ENCODE measurements at regions not wholly inside any gene's neighbourhood (a gene's known extent, or its start where the extent isn't known, plus 50 kb on each side); places are given as distances from the start of the nearest gene placed in this dataset.
"Not testable (repeated sequence)": the region's sequence is repeated elsewhere in the genome, so short reads cannot be mapped to it uniquely, and the experiment has no call there.

GRCh38 chr2:5173876-5174535 is 518.2 kb upstream of the SOX11 start:
- no peaks in the 10 kb centered on the region for H3K9me3 ChIP-seq
- no peak for TF ChIP-seq Cebpa-rat (IDR thresholded peaks at IDR 0.05)
- peak overlapping the region; percentile 42 for H3K4me2 ChIP-seq
- no peak overlapping the region for H3K4me3 ChIP-seq
- H3K27ac ChIP-seq: no peak overlapping the region
- peaks cover 19% of the 10 kb centered on the region for H3K4me1 ChIP-seq
- no peaks in the 10 kb centered on the region for H3K27me3 ChIP-seq
- H4K20me1 ChIP-seq: no peaks in the 10 kb centered on the region
- no peaks in the 10 kb centered on the region for H3K36me3 ChIP-seq
- no peak overlapping the region for H3K9ac ChIP-seq

- Histone ChIP-seq H3K36me3 (no peaks in the 10 kb centered on the region), H3K4me1 (peaks cover 19% of the 10 kb centered on the region), H3K9me3 (no peaks in the 10 kb centered on the region), H3K27me3 (no peaks in the 10 kb centered on the region), H3K4me2 (peak overlapping the region; percentile 42), H4K20me1 (no peaks in the 10 kb centered on the region), H3K4me3 (no peak overlapping the region), H3K9ac (no peak overlapping the region), H3K27ac (no peak overlapping the region)
- TF ChIP-seq Cebpa-rat (IDR thresholded peaks at IDR 0.05): no peak
Measured at GRCh38 chr2:5175231-5175630, 517.0 kb upstream of the SOX11 start.

GRCh38 chr2:5176764-5177163 is 515.4 kb upstream of the SOX11 start:
- no peaks in the 10 kb centered on the region for H4K20me1 ChIP-seq
- no peaks in the 10 kb centered on the region for H3K9me3 ChIP-seq
- no peak overlapping the region for H3K4me3 ChIP-seq
- H3K27ac ChIP-seq: no peak overlapping the region
- no peaks in the 10 kb centered on the region for H3K27me3 ChIP-seq
- H3K4me2 ChIP-seq: no peak overlapping the region
- no peaks in the 10 kb centered on the region for H3K36me3 ChIP-seq
- no peak overlapping the region for H3K9ac ChIP-seq
- TF ChIP-seq Cebpa-rat (IDR thresholded peaks at IDR 0.05): no peak
- H3K4me1 ChIP-seq: peaks cover 19% of the 10 kb centered on the region

- Histone ChIP-seq H3K27ac (no peak overlapping the region), H3K9ac (no peak overlapping the region), H3K27me3 (no peaks in the 10 kb centered on the region), H3K4me1 (no peaks in the 10 kb centered on the region), H3K36me3 (no peaks in the 10 kb centered on the region), H3K9me3 (no peaks in the 10 kb centered on the region), H3K4me2 (no peak overlapping the region), H3K4me3 (no peak overlapping the region), H4K20me1 (no peaks in the 10 kb centered on the region)
- TF ChIP-seq Cebpa-rat (IDR thresholded peaks at IDR 0.05): no peak
Measured at GRCh38 chr2:5183031-5183430, 509.2 kb upstream of the SOX11 start.

GRCh38 chr2:5187283-5187682 is 504.9 kb upstream of the SOX11 start:
- Histone ChIP-seq H3K27me3 (no peaks in the 10 kb centered on the region), H3K27ac (no peak overlapping the region), H3K9ac (no peak overlapping the region), H3K4me3 (no peak overlapping the region), H3K9me3 (no peaks in the 10 kb centered on the region), H3K36me3 (no peaks in the 10 kb centered on the region), H3K4me2 (no peak overlapping the region), H4K20me1 (no peaks in the 10 kb centered on the region), H3K4me1 (no peaks in the 10 kb centered on the region)
- TF ChIP-seq Cebpa-rat (IDR thresholded peaks at IDR 0.05): no peak

- no peaks in the 10 kb centered on the region for H3K27me3 ChIP-seq
- H3K4me1 ChIP-seq: no peaks in the 10 kb centered on the region
- no peak overlapping the region for H3K27ac ChIP-seq
- no peaks in the 10 kb centered on the region for H3K9me3 ChIP-seq
- no peaks in the 10 kb centered on the region for H4K20me1 ChIP-seq
- H3K36me3 ChIP-seq: no peaks in the 10 kb centered on the region
- no peak overlapping the region for H3K4me3 ChIP-seq
- no peak for TF ChIP-seq Cebpa-rat (IDR thresholded peaks at IDR 0.05)
- H3K9ac ChIP-seq: no peak overlapping the region
- no peak overlapping the region for H3K4me2 ChIP-seq
Measured at GRCh38 chr2:5188636-5189035, 503.5 kb upstream of the SOX11 start.

- no peak overlapping the region for H3K27ac ChIP-seq
Measured at GRCh38 chr2:5190023-5190422, 502.2 kb upstream of the SOX11 start.

GRCh38 chr2:5195636-5196035 is 496.5 kb upstream of the SOX11 start:
- no peak overlapping the region for H3K4me3 ChIP-seq
- no peak overlapping the region for H3K4me2 ChIP-seq
- no peaks in the 10 kb centered on the region for H3K4me1 ChIP-seq
- TF ChIP-seq Cebpa-rat (IDR thresholded peaks at IDR 0.05): no peak
- no peak overlapping the region for H3K27ac ChIP-seq
- no peaks in the 10 kb centered on the region for H4K20me1 ChIP-seq
- H3K9ac ChIP-seq: no peak overlapping the region
- H3K9me3 ChIP-seq: no peaks in the 10 kb centered on the region
- no peaks in the 10 kb centered on the region for H3K27me3 ChIP-seq
- no peaks in the 10 kb centered on the region for H3K36me3 ChIP-seq

More at GRCh38 chr2:5190023-5190422, 502.2 kb upstream of the SOX11 start:
- Histone ChIP-seq H3K36me3 (no peaks in the 10 kb centered on the region), H3K4me1 (no peaks in the 10 kb centered on the region), H4K20me1 (no peaks in the 10 kb centered on the region), H3K27me3 (no peaks in the 10 kb centered on the region), H3K9me3 (no peaks in the 10 kb centered on the region), H3K4me2 (no peak overlapping the region), H3K4me3 (no peak overlapping the region), H3K9ac (no peak overlapping the region)
- no peak for TF ChIP-seq Cebpa-rat (IDR thresholded peaks at IDR 0.05)

- Histone ChIP-seq H3K4me2 (no peak overlapping the region), H3K36me3 (no peaks in the 10 kb centered on the region), H3K4me3 (no peak overlapping the region), H3K4me1 (no peaks in the 10 kb centered on the region), H3K9ac (no peak overlapping the region), H3K9me3 (no peaks in the 10 kb centered on the region), H3K27me3 (no peaks in the 10 kb centered on the region), H4K20me1 (no peaks in the 10 kb centered on the region), H3K27ac (no peak overlapping the region)
- TF ChIP-seq Cebpa-rat (IDR thresholded peaks at IDR 0.05): no peak
Measured at GRCh38 chr2:5203134-5203755, 488.9 kb upstream of the SOX11 start.

GRCh38 chr2:5206742-5207141 is 485.4 kb upstream of the SOX11 start:
- not testable (repeated sequence) for H3K36me3 ChIP-seq

More at GRCh38 chr2:5206742-5207141, 485.4 kb upstream of the SOX11 start:
- not testable (repeated sequence) for H3K4me1 ChIP-seq, H3K4me3 ChIP-seq, H3K27me3 ChIP-seq, H3K9me3 ChIP-seq, H3K4me2 ChIP-seq, H3K27ac ChIP-seq, H4K20me1 ChIP-seq, H3K9ac ChIP-seq
